ENCODE measurements at regions not wholly inside any gene's neighbourhood (a gene's known extent, or its start where the extent isn't known, plus 50 kb on each side); places are given as distances from the start of the nearest gene placed in this dataset.

DNA sequence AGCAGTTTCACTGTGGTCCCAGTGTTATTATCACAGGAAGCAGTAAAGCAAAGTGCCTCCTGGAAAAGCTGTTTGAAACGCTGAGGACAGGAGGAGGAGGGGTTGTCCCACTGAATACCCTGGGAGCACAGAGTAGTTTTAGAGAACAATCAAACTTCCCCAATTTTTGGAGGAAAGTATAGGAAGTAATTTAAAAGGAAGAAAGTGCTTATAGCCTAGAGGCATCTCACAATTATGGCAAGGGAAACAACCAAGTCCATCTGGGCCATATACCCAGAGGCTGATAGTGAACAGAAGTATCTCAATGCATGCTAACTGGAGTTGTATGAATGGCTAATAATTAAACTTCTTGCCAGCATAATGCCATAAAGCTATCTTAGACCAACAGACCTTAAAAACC lies 137.2 kb upstream of the EPHA6 start:
- H3K9me3 ChIP-seq: no peaks in the 10 kb centered on the region
- TF ChIP-seq Cebpa-rat (IDR thresholded peaks at IDR 0.05): no peak
- H3K9ac ChIP-seq: no peak overlapping the region
- no peaks in the 10 kb centered on the region for H4K20me1 ChIP-seq
- no peaks in the 10 kb centered on the region for H3K27me3 ChIP-seq
- H3K4me3 ChIP-seq: no peak overlapping the region
- no peaks in the 10 kb centered on the region for H3K4me1 ChIP-seq
- no peak overlapping the region for H3K4me2 ChIP-seq
- H3K36me3 ChIP-seq: no peaks in the 10 kb centered on the region
- H3K27ac ChIP-seq: no peak overlapping the region

DNA sequence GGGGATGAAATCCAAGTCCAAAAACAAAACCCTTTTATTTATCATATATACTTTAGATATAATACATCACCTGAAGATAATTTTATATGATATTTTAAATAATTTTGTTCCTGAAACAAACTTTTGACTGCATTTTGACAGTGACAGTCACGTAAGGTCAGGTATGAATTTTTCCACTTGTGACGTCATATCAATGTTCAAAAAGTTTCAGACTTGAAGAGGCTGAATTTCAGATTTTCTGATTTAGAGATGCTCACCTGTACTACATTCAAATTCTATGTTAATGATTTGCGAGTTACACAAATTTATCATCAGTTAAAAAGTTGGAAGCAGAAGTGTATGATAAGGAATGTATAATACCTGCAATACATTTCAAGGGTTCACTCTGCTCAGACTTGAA lies 136.1 kb upstream of the EPHA6 start:
- no peak for TF ChIP-seq Cebpa-rat (IDR thresholded peaks at IDR 0.05)
- Histone ChIP-seq H3K36me3 (no peaks in the 10 kb centered on the region), H3K4me2 (no peak overlapping the region), H3K27me3 (no peaks in the 10 kb centered on the region), H3K9me3 (no peaks in the 10 kb centered on the region), H3K4me3 (no peak overlapping the region), H3K9ac (no peak overlapping the region), H3K4me1 (no peaks in the 10 kb centered on the region), H3K27ac (no peak overlapping the region), H4K20me1 (no peaks in the 10 kb centered on the region)

DNA sequence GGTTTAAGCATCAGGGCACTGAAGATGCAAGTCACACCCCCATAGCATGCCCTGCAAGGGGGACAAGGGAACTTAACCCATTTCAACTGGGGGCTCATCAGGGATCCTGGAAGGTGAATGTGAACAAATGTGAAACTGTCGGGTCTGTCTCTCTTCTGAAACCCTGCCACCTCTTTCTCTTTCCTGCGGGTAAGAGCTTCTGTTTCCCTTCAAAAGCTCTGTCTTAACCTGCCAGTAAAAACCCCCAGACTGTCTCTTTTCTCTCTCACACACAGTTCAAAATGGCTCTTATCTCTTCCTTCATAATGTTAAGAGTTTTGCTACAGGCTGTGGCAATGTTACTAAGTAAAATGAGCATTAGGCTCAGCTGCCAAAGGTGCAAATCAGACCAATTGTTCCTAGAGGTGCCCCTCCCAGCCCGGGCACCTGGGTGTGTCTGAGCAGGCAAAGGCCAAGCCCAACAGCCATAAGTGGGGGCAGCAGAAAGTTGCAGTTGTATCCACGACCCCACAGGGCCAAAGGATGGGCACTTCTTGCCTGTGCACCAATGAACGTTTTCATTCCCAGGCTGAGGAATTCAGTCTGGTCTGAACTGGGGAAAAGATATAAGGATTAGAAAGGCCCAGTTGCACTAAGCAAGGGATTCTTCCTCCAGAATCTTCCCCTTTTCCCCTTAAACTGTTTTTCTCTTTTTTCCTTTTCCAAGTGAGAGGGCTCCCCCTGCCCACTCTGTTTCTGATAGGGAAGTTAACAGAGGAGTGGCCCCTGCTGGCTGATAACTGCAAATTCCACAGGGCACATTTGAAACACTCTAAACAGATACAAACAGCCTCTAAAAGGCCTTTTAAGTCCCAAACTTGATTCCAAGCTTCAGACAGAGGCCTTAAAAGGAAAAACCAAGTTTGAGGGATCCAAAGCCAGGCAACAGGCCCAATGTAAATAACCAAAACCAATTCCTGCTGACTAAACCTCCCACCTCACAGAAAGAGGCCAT lies 113.8 kb upstream of the EPHA6 start:
- no peaks in the 10 kb centered on the region for H4K20me1 ChIP-seq
- H3K4me2 ChIP-seq: no peak overlapping the region
- no peak for TF ChIP-seq Cebpa-rat (IDR thresholded peaks at IDR 0.05)

DNA sequence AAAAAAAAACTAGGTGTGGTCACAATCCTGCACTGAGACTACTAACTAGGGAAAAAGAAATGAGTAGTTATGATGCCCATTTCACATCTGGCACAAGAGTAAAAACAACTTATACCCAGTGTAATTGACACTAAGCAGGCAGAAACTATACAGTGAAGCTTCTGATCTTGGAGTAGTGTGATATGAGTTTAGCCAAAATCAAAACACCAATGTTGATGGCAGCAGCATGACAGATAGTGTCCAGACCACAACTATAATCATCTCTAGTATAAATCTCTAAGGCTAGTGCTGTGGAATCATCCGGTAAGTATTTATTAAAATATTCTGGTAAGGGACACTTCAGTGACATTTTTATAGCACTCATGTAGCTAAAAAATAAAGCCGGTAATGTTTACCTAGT lies 108.5 kb upstream of the EPHA6 start:
- H3K27me3 ChIP-seq: no peaks in the 10 kb centered on the region
- no peak overlapping the region for H3K9ac ChIP-seq
- H3K4me3 ChIP-seq: no peak overlapping the region
- no peak overlapping the region for H3K27ac ChIP-seq
- no peak for TF ChIP-seq Cebpa-rat (IDR thresholded peaks at IDR 0.05)
- H3K9me3 ChIP-seq: no peaks in the 10 kb centered on the region
- H4K20me1 ChIP-seq: no peaks in the 10 kb centered on the region
- no peak overlapping the region for H3K4me2 ChIP-seq
- no peaks in the 10 kb centered on the region for H3K4me1 ChIP-seq
- no peaks in the 10 kb centered on the region for H3K36me3 ChIP-seq

More for the DNA sequence above, 113.8 kb upstream of the EPHA6 start:
- Histone ChIP-seq H3K4me3 (no peak overlapping the region), H3K27ac (no peak overlapping the region), H3K9ac (no peak overlapping the region), H3K4me1 (no peaks in the 10 kb centered on the region), H3K9me3 (no peaks in the 10 kb centered on the region), H3K27me3 (no peaks in the 10 kb centered on the region), H3K36me3 (no peaks in the 10 kb centered on the region)

DNA sequence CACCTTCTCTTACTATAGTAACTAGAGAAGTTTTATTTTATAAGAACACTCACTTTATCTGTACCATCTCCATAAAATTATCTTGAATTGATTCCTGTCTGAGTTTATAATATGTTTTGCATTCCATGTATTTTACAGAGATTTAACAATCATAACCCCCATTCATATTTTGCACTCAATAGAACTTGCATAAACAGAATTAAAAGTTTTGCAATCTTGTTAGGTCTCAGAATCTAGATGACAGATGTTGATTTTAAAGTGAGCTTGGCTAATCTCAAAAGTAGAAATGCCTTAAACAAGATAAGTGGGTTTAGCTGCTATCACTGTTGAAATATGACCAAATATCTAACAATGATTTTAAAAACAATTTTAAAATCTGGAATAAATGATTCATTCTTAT lies 107.9 kb upstream of the EPHA6 start:
- H3K27ac ChIP-seq: no peak overlapping the region
- no peaks in the 10 kb centered on the region for H3K36me3 ChIP-seq
- no peaks in the 10 kb centered on the region for H3K27me3 ChIP-seq
- no peaks in the 10 kb centered on the region for H4K20me1 ChIP-seq
- no peak overlapping the region for H3K9ac ChIP-seq
- H3K4me2 ChIP-seq: no peak overlapping the region
- no peaks in the 10 kb centered on the region for H3K4me1 ChIP-seq
- no peaks in the 10 kb centered on the region for H3K9me3 ChIP-seq
- H3K4me3 ChIP-seq: no peak overlapping the region
- no peak for TF ChIP-seq Cebpa-rat (IDR thresholded peaks at IDR 0.05)

DNA sequence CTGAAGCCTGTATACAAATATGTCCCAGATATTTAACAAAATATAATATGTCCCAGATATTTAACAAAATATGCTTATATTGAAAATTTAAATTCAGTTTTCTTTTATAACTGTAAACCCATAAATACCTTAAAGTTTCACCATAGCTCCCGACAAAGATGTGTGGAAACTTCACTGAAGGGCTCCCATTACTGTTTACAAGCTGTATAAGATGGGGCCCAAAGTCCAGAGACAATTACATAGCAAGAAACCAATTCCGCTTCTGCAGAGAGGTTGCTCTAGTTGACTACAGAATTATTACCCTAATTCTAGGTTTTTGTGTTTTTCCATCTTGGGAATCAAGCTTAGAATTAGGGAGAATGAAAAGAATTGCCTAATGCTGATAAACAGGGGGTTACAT lies 102.6 kb upstream of the EPHA6 start:
- Histone ChIP-seq H3K9ac (no peak overlapping the region), H3K4me2 (no peak overlapping the region), H4K20me1 (no peaks in the 10 kb centered on the region), H3K27ac (no peak overlapping the region), H3K27me3 (no peaks in the 10 kb centered on the region), H3K36me3 (no peaks in the 10 kb centered on the region), H3K9me3 (no peaks in the 10 kb centered on the region), H3K4me3 (no peak overlapping the region), H3K4me1 (no peaks in the 10 kb centered on the region)
- TF ChIP-seq Cebpa-rat (IDR thresholded peaks at IDR 0.05): no peak

DNA sequence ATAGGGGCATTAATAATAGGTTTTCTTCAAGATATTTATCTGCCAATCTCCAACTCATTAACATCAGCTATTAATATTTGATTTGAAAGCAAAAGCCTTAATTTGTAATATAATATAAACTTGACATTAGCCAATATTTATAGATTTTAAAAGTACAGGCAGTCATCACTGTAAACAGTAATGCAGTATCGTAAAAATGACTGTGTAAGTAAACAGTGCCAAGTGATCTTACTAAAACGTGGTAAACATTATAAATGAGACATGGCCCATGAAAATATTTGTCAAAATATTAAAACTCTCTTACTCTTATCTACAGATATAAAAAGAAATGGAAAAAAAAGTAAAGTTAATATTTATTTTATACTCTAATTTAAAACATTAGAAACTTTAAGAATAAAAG lies 101.6 kb upstream of the EPHA6 start:
- H3K9ac ChIP-seq: no peak overlapping the region

DNA sequence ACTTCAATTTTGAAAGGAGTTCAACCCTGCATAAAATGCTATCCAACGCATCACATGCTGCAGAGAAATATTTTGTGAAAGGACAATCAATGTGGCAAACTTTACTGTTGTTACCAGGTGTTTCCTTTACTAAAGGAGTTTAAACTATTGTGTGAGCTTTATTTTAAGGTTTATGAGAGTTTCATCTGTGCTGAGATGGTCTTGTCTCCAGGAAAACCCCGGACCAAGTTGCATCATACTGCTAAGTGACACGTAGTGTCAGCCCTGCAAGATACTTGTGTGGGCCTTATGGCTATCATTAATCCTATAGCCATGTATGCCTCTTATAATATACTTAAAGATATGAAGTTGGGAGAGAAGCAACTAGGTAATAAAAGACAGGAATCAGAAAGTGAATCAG lies 94.5 kb upstream of the EPHA6 start:
- H3K4me1 ChIP-seq: no peaks in the 10 kb centered on the region
- H3K27ac ChIP-seq: no peak overlapping the region
- H3K9me3 ChIP-seq: no peaks in the 10 kb centered on the region
- H3K4me3 ChIP-seq: no peak overlapping the region
- no peaks in the 10 kb centered on the region for H3K27me3 ChIP-seq
- H3K4me2 ChIP-seq: no peak overlapping the region
- no peak for TF ChIP-seq Cebpa-rat (IDR thresholded peaks at IDR 0.05)
- no peak overlapping the region for H3K9ac ChIP-seq
- no peaks in the 10 kb centered on the region for H3K36me3 ChIP-seq
- no peaks in the 10 kb centered on the region for H4K20me1 ChIP-seq

More for the DNA sequence above, 101.6 kb upstream of the EPHA6 start:
- Histone ChIP-seq H3K27ac (no peak overlapping the region), H3K27me3 (no peaks in the 10 kb centered on the region), H3K36me3 (no peaks in the 10 kb centered on the region), H3K4me2 (no peak overlapping the region), H3K4me1 (no peaks in the 10 kb centered on the region), H3K4me3 (no peak overlapping the region), H4K20me1 (no peaks in the 10 kb centered on the region), H3K9me3 (no peaks in the 10 kb centered on the region)
- TF ChIP-seq Cebpa-rat (IDR thresholded peaks at IDR 0.05): no peak

DNA sequence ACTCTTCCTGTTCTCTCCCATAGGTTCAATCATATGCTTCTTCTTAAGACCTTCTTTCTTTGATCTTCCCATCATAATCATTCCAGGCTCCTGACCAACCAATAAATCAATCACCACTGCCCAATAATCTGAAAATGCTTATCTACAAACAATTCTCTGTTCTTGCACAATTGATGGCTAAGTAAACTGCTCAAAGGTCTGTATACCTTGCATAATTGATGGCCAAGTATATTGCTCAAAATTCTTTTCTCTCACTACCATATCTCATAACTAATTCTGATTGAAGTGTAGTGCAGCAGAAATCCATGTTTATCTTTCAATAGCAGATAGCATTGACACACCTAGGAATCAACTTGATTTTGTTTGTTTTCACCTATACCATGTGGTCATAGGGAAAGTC lies 83.4 kb upstream of the EPHA6 start:
- H3K36me3 ChIP-seq: no peaks in the 10 kb centered on the region
- no peaks in the 10 kb centered on the region for H4K20me1 ChIP-seq
- no peak overlapping the region for H3K4me2 ChIP-seq
- no peak overlapping the region for H3K27ac ChIP-seq
- no peak overlapping the region for H3K4me3 ChIP-seq
- H3K9ac ChIP-seq: no peak overlapping the region
- H3K9me3 ChIP-seq: no peaks in the 10 kb centered on the region
- H3K4me1 ChIP-seq: no peaks in the 10 kb centered on the region
- no peaks in the 10 kb centered on the region for H3K27me3 ChIP-seq
- TF ChIP-seq Cebpa-rat (IDR thresholded peaks at IDR 0.05): no peak

DNA sequence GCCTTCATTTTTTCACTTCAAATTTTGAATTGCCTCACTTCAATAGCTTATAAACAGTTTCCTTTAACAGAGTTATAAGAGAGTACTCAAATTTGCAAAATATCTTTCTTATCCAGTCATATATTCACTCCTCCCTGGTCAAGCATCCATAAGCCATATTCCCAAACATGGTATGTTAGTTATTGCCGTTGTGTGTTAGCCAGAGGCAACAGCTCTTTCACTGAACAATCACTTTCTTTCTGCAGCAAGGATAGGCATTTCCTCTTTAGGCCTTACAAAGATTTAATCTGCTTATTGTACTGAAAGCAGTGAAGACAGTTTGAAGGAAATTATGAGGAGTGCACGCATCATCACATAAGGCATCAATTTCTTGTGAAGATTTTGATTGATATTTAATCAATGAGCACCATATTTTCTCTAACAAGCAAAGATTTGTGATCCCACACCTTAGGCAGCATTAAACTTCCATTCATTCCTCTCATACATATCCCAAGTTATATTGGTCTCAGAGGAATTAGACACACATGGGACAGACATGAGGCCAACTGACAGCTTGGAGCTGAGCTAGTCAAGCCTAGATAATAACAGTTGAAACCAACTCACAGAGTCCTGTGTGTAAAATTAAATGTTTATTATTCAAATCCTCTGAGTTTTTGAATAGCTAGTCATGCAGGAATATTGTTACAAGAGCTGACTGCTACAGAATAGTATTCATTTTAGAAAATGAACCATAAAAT lies 80.0 kb upstream of the EPHA6 start:
- H3K9me3 ChIP-seq: no peaks in the 10 kb centered on the region
- H3K4me2 ChIP-seq: no peak overlapping the region
- H4K20me1 ChIP-seq: no peaks in the 10 kb centered on the region
- H3K27ac ChIP-seq: no peak overlapping the region
- no peak overlapping the region for H3K9ac ChIP-seq
- H3K27me3 ChIP-seq: no peaks in the 10 kb centered on the region
- H3K36me3 ChIP-seq: no peaks in the 10 kb centered on the region
- no peak for TF ChIP-seq Cebpa-rat (IDR thresholded peaks at IDR 0.05)
- H3K4me3 ChIP-seq: no peak overlapping the region
- no peaks in the 10 kb centered on the region for H3K4me1 ChIP-seq
